Karpas-422 (cell line): ENCODE measurements at regions not wholly inside any gene's neighbourhood (a gene's known extent, or its start where the extent isn't known, plus 50 kb on each side); places are given as distances from the start of the nearest gene placed in this dataset.
A peak's percentile ranks its signal among the peaks of the same experiment; 100 is the strongest.

Experiments
- DNase-seq: peaks from one replicate; pipeline ENCODE4 v3.0.0-alpha.2; 2015
- H2AFZ ChIP-seq: fragments of 200-600 bp; sonication (generic); 2 replicates; pipeline ENCODE4 v1.6.1; 2014; ENCODE audit warnings: antibody characterized with exemption, low read length, mixed read lengths
- H3K27ac ChIP-seq: fragments of 200-600 bp; sonication (generic); 2 replicates; pipeline ENCODE4 v1.5.1; 2014; ENCODE audit warnings: mild to moderate bottlenecking, low read length, moderate library complexity
- H3K27me3 ChIP-seq: fragments of 200-600 bp; sonication (generic); 2 replicates; pipeline ENCODE4 v1.6.1; 2014; ENCODE audit warnings: low read length, mixed read lengths
- H3K36me3 ChIP-seq: fragments of 200-600 bp; sonication (generic); 2 replicates; pipeline ENCODE4 v1.6.1; 2014; ENCODE audit warnings: low read length, mixed read lengths; ENCODE audit not compliant: insufficient read depth
- H3K4me1 ChIP-seq: fragments of 200-600 bp; sonication (generic); 2 replicates; pipeline ENCODE4 v1.6.1; 2014; ENCODE audit warnings: mild to moderate bottlenecking, low read length, mixed read lengths
- H3K4me2 ChIP-seq: fragments of 200-600 bp; sonication (generic); 2 replicates; pipeline ENCODE4 v1.6.1; 2014; ENCODE audit warnings: low read length, low read depth, mild to moderate bottlenecking; ENCODE audit not compliant: poor library complexity, severe bottlenecking
- H3K4me3 ChIP-seq: fragments of 200-600 bp; sonication (generic); 2 replicates; pipeline ENCODE4 v1.5.1; 2014; ENCODE audit warnings: mild to moderate bottlenecking, antibody characterized with exemption, low read length, mixed read lengths
- H3K79me2 ChIP-seq: fragments of 200-600 bp; sonication (generic); 2 replicates; pipeline ENCODE4 v1.6.1; 2014; ENCODE audit warnings: mild to moderate bottlenecking, low read length, mixed read lengths
- H3K9ac ChIP-seq: fragments of 200-600 bp; sonication (generic); 2 replicates; pipeline ENCODE4 v1.6.0; 2014; ENCODE audit warnings: low read length
- H3K9me2 ChIP-seq: fragments of 200-600 bp; sonication (generic), shearing (Covaris generic); replicated peaks from 2 replicates; pipeline ENCODE4 v1.6.0; 2014; ENCODE audit warnings: mild to moderate bottlenecking, low read length, moderate library complexity; ENCODE audit not compliant: insufficient read depth
- H3K9me3 ChIP-seq: fragments of 300-700, 200-600 bp; sonication (generic); 2 replicates; pipeline ENCODE4 v1.6.1; 2014; ENCODE audit warnings: low read length, mixed read lengths
- H4K20me1 ChIP-seq: fragments of 200-600 bp; sonication (generic); 2 replicates; pipeline ENCODE4 v1.6.1; 2014; ENCODE audit warnings: mild to moderate bottlenecking, antibody characterized with exemption, low read length, low read depth; ENCODE audit not compliant: insufficient read depth

- no peak for DNase-seq
- Histone ChIP-seq H3K9ac (no peak overlapping the region), H3K9me2 (no peaks in the 10 kb centered on the region), H3K4me2 (no peak overlapping the region), H3K36me3 (no peaks in the 10 kb centered on the region), H3K9me3 (no peaks in the 10 kb centered on the region), H3K4me3 (no peak overlapping the region), H3K27ac (no peak overlapping the region), H2AFZ (no peak overlapping the region), H3K79me2 (no peaks in the 10 kb centered on the region), H3K4me1 (no peaks in the 10 kb centered on the region), H4K20me1 (no peaks in the 10 kb centered on the region), H3K27me3 (no peaks in the 10 kb centered on the region)
These were observed 435.5 kb downstream of the DTWD2 start for GRCh38 chr5:118552731-118553360.

GRCh38 chr5:118552146-118552545 is 436.2 kb downstream of the DTWD2 start:
- H3K27me3 ChIP-seq, result no peaks in the 10 kb centered on the region
- no peaks in the 10 kb centered on the region for H4K20me1 ChIP-seq
- H3K4me3 ChIP-seq, result no peak overlapping the region
- H3K9ac ChIP-seq, result no peak overlapping the region
- no peaks in the 10 kb centered on the region for H3K79me2 ChIP-seq
- no peak overlapping the region for H3K27ac ChIP-seq
- H3K9me2 ChIP-seq, result no peaks in the 10 kb centered on the region
- H3K36me3 ChIP-seq, result no peaks in the 10 kb centered on the region
- no peaks in the 10 kb centered on the region for H3K9me3 ChIP-seq
- no peak overlapping the region for H2AFZ ChIP-seq
- no peak for DNase-seq
- no peak overlapping the region for H3K4me2 ChIP-seq
- H3K4me1 ChIP-seq, result no peaks in the 10 kb centered on the region

GRCh38 chr5:118551716-118552115 is 436.6 kb downstream of the DTWD2 start:
- Histone ChIP-seq H3K9me2 (no peaks in the 10 kb centered on the region), H3K27me3 (no peaks in the 10 kb centered on the region), H3K9me3 (no peaks in the 10 kb centered on the region), H3K9ac (no peak overlapping the region), H3K4me3 (no peak overlapping the region), H3K27ac (no peak overlapping the region), H3K79me2 (no peaks in the 10 kb centered on the region), H2AFZ (no peak overlapping the region), H3K4me1 (no peaks in the 10 kb centered on the region), H4K20me1 (no peaks in the 10 kb centered on the region), H3K36me3 (no peaks in the 10 kb centered on the region), H3K4me2 (no peak overlapping the region)
- DNase-seq, result no peak

GRCh38 chr5:118551031-118551430 is 437.3 kb downstream of the DTWD2 start:
- no peaks in the 10 kb centered on the region for H4K20me1 ChIP-seq
- H3K27me3 ChIP-seq, result no peaks in the 10 kb centered on the region
- H3K9me2 ChIP-seq, result no peaks in the 10 kb centered on the region
- H3K4me3 ChIP-seq, result no peak overlapping the region
- no peaks in the 10 kb centered on the region for H3K9me3 ChIP-seq
- no peaks in the 10 kb centered on the region for H3K36me3 ChIP-seq
- DNase-seq, result no peak
- no peaks in the 10 kb centered on the region for H3K79me2 ChIP-seq
- H3K27ac ChIP-seq, result no peak overlapping the region
- no peak overlapping the region for H2AFZ ChIP-seq
- no peak overlapping the region for H3K9ac ChIP-seq
- no peak overlapping the region for H3K4me2 ChIP-seq
- H3K4me1 ChIP-seq, result no peaks in the 10 kb centered on the region

GRCh38 chr5:118548761-118549720 is 439.3 kb downstream of the DTWD2 start:
- Histone ChIP-seq H3K4me1 (peaks cover 10% of the 10 kb centered on the region), H2AFZ (no peak overlapping the region), H4K20me1 (no peaks in the 10 kb centered on the region), H3K27ac (no peak overlapping the region), H3K36me3 (no peaks in the 10 kb centered on the region), H3K9ac (no peak overlapping the region), H3K4me2 (no peak overlapping the region), H3K79me2 (no peaks in the 10 kb centered on the region), H3K4me3 (no peak overlapping the region), H3K9me2 (no peaks in the 10 kb centered on the region), H3K9me3 (no peaks in the 10 kb centered on the region), H3K27me3 (no peaks in the 10 kb centered on the region)
- DNase-seq, result no peak

GRCh38 chr5:118545470-118545869 is 442.9 kb downstream of the DTWD2 start:
- Histone ChIP-seq H3K4me2 (peak overlapping the region; percentile 8), H3K4me1 (peaks cover 10% of the 10 kb centered on the region), H3K9me3 (no peaks in the 10 kb centered on the region), H3K27me3 (no peaks in the 10 kb centered on the region), H3K9ac (no peak overlapping the region), H3K4me3 (no peak overlapping the region), H3K9me2 (no peaks in the 10 kb centered on the region), H4K20me1 (no peaks in the 10 kb centered on the region), H3K79me2 (no peaks in the 10 kb centered on the region), H3K27ac (no peak overlapping the region), H3K36me3 (no peaks in the 10 kb centered on the region), H2AFZ (no peak overlapping the region)
- DNase-seq, result no peak

GRCh38 chr5:118544887-118545449 is 443.4 kb downstream of the DTWD2 start:
- Histone ChIP-seq H3K9me2 (no peaks in the 10 kb centered on the region), H3K9ac (no peak overlapping the region), H3K27me3 (no peaks in the 10 kb centered on the region), H4K20me1 (no peaks in the 10 kb centered on the region), H3K9me3 (no peaks in the 10 kb centered on the region), H3K4me1 (peaks cover 10% of the 10 kb centered on the region), H3K79me2 (no peaks in the 10 kb centered on the region), H3K4me3 (no peak overlapping the region), H3K4me2 (peak overlapping the region; percentile 8), H2AFZ (no peak overlapping the region), H3K27ac (no peak overlapping the region), H3K36me3 (no peaks in the 10 kb centered on the region)
- DNase-seq, result no peak

- no peak for DNase-seq
- Histone ChIP-seq H3K36me3 (no peaks in the 10 kb centered on the region), H3K9me2 (no peaks in the 10 kb centered on the region), H3K27ac (no peak overlapping the region), H2AFZ (no peak overlapping the region), H3K4me2 (no peak overlapping the region), H3K4me1 (no peaks in the 10 kb centered on the region), H4K20me1 (no peaks in the 10 kb centered on the region), H3K9me3 (no peaks in the 10 kb centered on the region), H3K27me3 (no peaks in the 10 kb centered on the region), H3K4me3 (no peak overlapping the region), H3K9ac (no peak overlapping the region), H3K79me2 (no peaks in the 10 kb centered on the region)
These were observed 454.4 kb downstream of the DTWD2 start for GRCh38 chr5:118533923-118534322.
